ENCODE measurements at regions not wholly inside any gene's neighbourhood (a gene's known extent, or its start where the extent isn't known, plus 50 kb on each side); places are given as distances from the start of the nearest gene placed in this dataset.

- TF ChIP-seq MAX (IDR thresholded peaks at IDR 0.05): no peak
- TF ChIP-seq YY1 (IDR thresholded peaks at IDR 0.05; ENCODE audit: low read depth): no peak
- TF ChIP-seq NFIC (IDR thresholded peaks at IDR 0.05): no peak
- no peak for TF ChIP-seq TCF12 (IDR thresholded peaks at IDR 0.05; ENCODE audit: low read depth)
- TF ChIP-seq REST (IDR thresholded peaks at IDR 0.05; ENCODE audit: low read depth): no peak
- no peak for TF ChIP-seq TEAD4 (IDR thresholded peaks at IDR 0.05)
- TF ChIP-seq CEBPB (IDR thresholded peaks at IDR 0.05): no peak
- TF ChIP-seq CREB1 (IDR thresholded peaks at IDR 0.05; ENCODE audit: low read depth): no peak
- no peak for TF ChIP-seq TAF1 (IDR thresholded peaks at IDR 0.05; ENCODE audit: low read depth)
- TF ChIP-seq RAD21 (IDR thresholded peaks at IDR 0.05; ENCODE audit: low read depth): no peak
- no peak for TF ChIP-seq EGR1 (IDR thresholded peaks at IDR 0.05)
- TF ChIP-seq, protein P1, sequence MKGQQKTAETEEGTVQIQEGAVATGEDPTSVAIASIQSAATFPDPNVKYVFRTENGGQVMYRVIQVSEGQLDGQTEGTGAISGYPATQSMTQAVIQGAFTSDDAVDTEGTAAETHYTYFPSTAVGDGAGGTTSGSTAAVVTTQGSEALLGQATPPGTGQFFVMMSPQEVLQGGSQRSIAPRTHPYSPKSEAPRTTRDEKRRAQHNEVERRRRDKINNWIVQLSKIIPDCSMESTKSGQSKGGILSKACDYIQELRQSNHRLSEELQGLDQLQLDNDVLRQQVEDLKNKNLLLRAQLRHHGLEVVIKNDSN (IDR thresholded peaks at IDR 0.05): no peak
- no peak for TF ChIP-seq ZBTB7A (IDR thresholded peaks at IDR 0.05; ENCODE audit: low read depth)
- no peak for TF ChIP-seq EP300 (IDR thresholded peaks at IDR 0.05; ENCODE audit: borderline replicate concordance)
- no peak for TF ChIP-seq FOXM1 (IDR thresholded peaks at IDR 0.05; ENCODE audit: borderline replicate concordance, low read depth)
Observed at GRCh38 chr1:234827181-234827580, 217.2 kb upstream of the IRF2BP2 start.

GRCh38 chr1:234826352-234826751, 216.4 kb upstream of the IRF2BP2 start:
- TF ChIP-seq RAD21 (IDR thresholded peaks at IDR 0.05; ENCODE audit: low read depth): no peak
- no peak for TF ChIP-seq CEBPB (IDR thresholded peaks at IDR 0.05)
- no peak for TF ChIP-seq YY1 (IDR thresholded peaks at IDR 0.05; ENCODE audit: low read depth)

DNA sequence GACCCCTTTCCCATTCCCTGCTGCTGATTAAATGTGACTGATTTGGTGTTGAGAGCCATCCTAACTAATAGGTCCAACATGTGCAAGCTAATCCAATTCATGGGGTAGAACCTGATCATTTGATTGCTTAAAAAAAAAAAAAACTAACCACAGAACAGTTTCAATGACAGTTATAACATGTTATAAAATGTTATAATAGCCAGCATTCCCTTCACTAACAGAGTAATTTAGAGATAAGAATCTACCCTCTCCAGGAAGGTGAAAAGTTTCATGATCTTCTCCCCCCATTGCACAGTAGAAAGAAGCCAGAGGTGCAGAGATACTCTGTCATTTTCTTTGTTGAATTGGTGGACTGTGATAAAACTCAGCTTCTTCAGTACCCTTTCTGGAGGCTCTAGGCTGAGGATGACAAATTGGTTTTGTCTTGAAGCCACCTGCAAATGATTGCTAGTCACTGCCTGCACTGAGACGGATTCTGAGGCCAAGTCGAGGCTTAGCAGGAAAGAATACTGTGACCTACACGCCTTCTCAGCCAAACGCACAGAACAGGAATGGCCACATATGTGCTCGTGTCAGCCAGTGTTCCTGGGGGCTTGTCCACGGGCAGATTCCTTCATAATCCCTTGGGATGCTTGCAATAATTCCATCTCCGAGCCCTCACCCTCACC, 215.7 kb upstream of the IRF2BP2 start:
- no peak for TF ChIP-seq ZBTB7A (IDR thresholded peaks at IDR 0.05; ENCODE audit: low read depth)
- TF ChIP-seq TEAD4 (IDR thresholded peaks at IDR 0.05): no peak
- TF ChIP-seq CREB1 (IDR thresholded peaks at IDR 0.05; ENCODE audit: low read depth): no peak
- no peak for TF ChIP-seq EGR1 (IDR thresholded peaks at IDR 0.05)
- TF ChIP-seq, protein P1 (IDR thresholded peaks at IDR 0.05): no peak
- no peak for TF ChIP-seq NFIC (IDR thresholded peaks at IDR 0.05)
- TF ChIP-seq REST (IDR thresholded peaks at IDR 0.05; ENCODE audit: low read depth): no peak
- TF ChIP-seq CEBPB (IDR thresholded peaks at IDR 0.05): no peak
- no peak for TF ChIP-seq FOXM1 (IDR thresholded peaks at IDR 0.05; ENCODE audit: borderline replicate concordance, low read depth)
- no peak for TF ChIP-seq YY1 (IDR thresholded peaks at IDR 0.05; ENCODE audit: low read depth)

- TF ChIP-seq, protein P1 (IDR thresholded peaks at IDR 0.05): no peak
- TF ChIP-seq RAD21 (IDR thresholded peaks at IDR 0.05; ENCODE audit: low read depth) (no peak), YY1 (IDR thresholded peaks at IDR 0.05; ENCODE audit: low read depth) (no peak), ZBTB7A (IDR thresholded peaks at IDR 0.05; ENCODE audit: low read depth) (no peak), CEBPB (IDR thresholded peaks at IDR 0.05) (no peak), TCF12 (IDR thresholded peaks at IDR 0.05; ENCODE audit: low read depth) (no peak)
Observed at GRCh38 chr1:234823191-234824176, 213.5 kb upstream of the IRF2BP2 start.

DNA sequence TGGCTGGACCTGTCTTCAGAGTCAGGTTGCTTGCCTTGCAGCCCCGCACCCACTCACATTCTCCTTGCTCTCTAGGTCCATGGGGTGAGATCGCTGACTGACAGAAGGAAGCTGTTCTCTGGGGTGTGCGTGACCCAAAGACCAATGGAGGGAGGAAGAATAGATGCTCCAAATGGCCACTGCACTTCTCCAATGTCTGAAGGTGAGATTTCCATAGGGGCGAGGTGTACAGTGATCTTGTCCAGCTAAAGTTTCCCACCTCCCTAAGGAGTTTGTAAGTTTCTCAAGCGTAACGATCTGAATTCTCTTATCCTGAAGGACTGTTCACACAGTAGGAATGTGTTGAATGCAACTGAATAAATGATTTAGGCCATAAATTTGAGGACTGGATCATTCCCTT, 211.9 kb upstream of the IRF2BP2 start:
- TF ChIP-seq, protein P1 (IDR thresholded peaks at IDR 0.05): no peak
- TF ChIP-seq EP300 (IDR thresholded peaks at IDR 0.05; ENCODE audit: borderline replicate concordance) (no peak), TEAD4 (IDR thresholded peaks at IDR 0.05) (no peak), REST (IDR thresholded peaks at IDR 0.05; ENCODE audit: low read depth) (no peak), TCF12 (IDR thresholded peaks at IDR 0.05; ENCODE audit: low read depth) (no peak), ZBTB7A (IDR thresholded peaks at IDR 0.05; ENCODE audit: low read depth) (no peak), EGR1 (IDR thresholded peaks at IDR 0.05) (no peak), NFIC (IDR thresholded peaks at IDR 0.05) (no peak), RAD21 (IDR thresholded peaks at IDR 0.05; ENCODE audit: low read depth) (no peak), YY1 (IDR thresholded peaks at IDR 0.05; ENCODE audit: low read depth) (no peak), MAX (IDR thresholded peaks at IDR 0.05) (no peak), CREB1 (IDR thresholded peaks at IDR 0.05; ENCODE audit: low read depth) (no peak), CEBPB (IDR thresholded peaks at IDR 0.05) (no peak), TAF1 (IDR thresholded peaks at IDR 0.05; ENCODE audit: low read depth) (no peak)
